Daoy (cell line): ENCODE measurements at regions not wholly inside any gene's neighbourhood (a gene's known extent, or its start where the extent isn't known, plus 50 kb on each side); places are given as distances from the start of the nearest gene placed in this dataset.
A peak's percentile ranks its signal among the peaks of the same experiment; 100 is the strongest.
"Not testable (repeated sequence)": the region's sequence is repeated elsewhere in the genome, so short reads cannot be mapped to it uniquely, and the experiment has no call there.

Source experiments
- DNase-seq: peaks from one replicate; pipeline ENCODE4 v3.0.0-alpha.2; 2015; ENCODE audit warnings: low read depth

DNA sequence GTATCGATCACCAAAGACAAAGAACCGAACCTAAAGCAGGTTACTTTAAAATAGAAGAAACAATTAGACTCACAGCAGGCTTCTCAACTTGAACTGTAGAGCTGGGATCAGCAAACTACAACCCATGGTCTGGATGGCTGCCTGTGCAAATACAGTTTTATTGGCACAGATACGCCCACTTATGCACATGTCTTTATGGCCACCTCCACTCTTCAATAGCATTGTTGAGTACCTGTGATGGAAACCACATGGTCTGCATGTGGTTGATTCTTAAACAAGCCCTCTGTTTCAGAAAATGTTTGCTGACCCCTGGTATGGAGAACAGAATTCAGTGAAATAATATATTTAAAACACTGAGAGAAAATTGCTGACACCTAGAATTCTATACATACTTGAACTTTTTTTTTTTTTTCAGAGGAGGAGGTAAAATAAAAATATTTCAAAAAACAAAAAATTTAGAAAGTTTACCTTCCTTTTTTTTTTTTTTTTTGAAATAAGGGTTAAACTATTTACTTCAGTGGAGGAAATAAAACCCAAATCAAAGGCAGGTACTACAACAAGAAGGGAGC lies 263.8 kb upstream of the ATP10A start:
- DNase-seq: no peak

DNA sequence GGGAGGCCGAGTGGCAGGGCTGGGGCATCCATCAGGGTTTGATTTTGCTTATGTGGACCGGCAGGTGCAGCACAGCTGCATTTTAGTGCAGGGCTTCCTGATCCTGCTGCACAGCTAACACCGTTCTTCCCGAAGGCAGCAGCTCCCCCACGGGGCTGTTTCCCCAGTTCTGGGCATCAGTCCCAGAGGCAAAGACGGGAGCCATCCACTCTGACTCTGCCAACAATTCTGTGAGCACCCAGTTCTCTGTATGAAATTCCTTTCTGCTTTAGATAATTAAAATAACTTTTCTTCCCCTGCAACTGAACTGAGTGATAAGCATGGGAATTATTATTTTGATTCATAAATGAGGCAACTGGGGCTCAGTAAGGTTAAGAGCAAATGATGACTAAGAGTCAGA lies 262.9 kb upstream of the ATP10A start:
- DNase-seq: no peak

DNA sequence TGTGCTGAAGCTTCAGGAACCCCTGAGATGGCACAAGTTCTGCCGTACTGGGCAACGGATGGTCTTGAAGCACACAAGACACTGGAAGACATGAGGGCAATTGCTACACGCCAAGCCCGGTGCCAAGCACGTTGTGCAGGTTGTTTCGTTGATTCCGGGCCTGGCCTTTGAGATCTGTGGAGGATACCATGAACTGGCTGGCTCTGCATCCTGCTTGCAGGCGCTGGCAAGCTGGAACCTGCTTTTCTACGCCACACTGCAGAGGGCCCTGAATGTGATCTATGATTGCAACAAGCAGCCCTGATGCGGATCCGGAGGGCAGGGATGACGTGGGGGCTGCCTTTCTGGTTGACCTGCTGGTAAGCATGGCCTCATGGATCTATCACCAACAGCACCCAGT lies 262.5 kb upstream of the ATP10A start:
- DNase-seq: no peak

DNA sequence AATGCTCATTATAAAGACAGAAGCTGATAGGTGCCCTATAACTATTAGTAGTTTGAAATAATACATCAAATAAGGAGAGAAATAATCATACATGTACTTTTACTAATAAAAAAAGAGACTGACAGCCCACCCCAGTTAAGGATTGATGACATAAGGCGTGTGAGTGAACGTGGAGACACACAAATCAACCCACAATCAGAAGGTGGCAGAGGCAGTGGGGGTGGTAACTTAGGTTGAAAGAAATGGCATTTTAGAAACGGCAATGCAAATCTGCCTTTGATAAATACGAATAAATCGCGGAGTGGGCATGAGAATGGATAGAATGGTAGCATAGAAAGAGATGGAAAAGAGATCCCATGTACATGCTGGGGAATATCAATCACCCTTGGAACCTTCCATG lies 256.2 kb upstream of the ATP10A start:
- DNase-seq: no peak

GRCh38 chr15:26115229-26115943 lies 252.3 kb upstream of the ATP10A start:
- DNase-seq: peak; percentile 26

- DNase-seq: not testable (repeated sequence)
Measured at GRCh38 chr15:26114128-26114527, 251.0 kb upstream of the ATP10A start.

DNA sequence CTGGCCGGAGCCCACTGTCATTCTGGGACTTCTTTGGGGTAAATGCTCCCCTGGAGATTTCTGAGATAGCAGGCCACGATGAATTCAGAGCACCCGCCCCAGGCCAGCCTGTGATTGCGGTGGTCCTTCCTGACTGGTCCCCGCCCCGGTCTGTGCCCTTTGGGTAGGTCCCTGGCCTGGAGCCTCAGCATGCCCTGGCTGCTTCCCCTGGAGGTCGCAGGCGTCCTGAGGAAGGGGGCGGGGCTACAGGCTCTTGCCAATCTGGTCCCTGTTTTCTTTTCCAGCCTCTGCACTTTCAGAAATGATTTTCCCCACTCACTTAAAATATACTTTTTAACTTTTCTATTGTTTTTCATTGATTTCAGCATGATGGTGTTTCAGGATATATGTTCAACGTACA lies 250.2 kb upstream of the ATP10A start:
- DNase-seq: no peak

DNA sequence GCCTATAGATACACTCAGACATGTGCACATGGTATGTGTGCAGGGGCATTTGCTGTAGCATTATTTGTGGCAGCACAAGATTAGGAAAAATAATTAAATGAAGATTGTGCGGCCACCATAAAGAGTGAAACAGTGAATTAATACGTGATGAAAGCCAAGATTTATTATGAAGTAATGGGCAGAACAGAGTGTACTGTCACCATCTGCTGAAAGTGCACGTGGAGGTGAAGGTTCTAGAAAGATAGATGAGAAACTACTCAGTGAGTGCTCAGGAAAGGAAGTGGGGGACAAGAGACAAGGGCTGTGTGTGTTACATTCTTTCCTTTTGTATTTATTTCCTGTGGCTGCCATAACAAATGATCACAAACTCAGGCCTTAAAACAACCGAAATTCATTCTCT lies 246.1 kb upstream of the ATP10A start:
- no peak for DNase-seq

DNA sequence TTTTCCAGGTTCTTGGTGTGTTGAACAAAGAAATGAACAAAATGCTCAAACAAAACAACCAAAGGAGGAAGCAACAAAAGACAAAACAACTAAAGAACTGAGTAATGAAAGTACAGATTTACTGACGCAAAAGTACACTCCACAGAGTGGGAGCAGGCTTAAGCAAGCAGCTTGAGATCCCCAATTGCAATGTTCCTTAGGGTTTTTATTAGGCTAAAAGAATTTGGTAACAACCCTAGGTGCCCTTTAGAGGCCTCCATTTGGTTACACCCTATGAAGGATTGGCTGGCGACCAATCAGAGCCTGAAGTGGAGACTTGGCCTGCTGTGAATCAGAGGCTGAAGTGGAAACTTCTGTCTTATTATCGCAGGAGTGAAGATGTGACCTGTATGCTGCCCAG lies 243.4 kb upstream of the ATP10A start:
- no peak for DNase-seq

DNA sequence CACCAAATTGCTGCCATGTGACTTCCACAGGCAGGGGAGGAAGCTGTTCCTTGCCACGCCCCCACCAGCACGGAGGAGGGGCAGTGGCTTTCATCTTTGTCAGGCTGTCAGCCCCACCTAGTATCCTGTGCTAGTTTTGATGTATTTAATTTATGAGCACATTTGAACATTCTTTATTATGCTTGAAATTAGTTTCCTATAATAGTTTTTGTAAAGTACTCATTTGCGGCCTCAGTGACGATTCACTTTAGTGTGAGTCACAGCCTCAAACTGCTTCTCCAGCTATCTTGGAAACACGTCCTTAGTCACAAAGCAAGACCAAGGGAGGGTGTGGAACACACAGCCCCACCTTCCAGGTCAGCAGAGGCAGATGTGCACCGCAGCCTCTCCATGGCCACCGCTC lies 239.9 kb upstream of the ATP10A start:
- DNase-seq: peak; percentile 78

- no peak for DNase-seq
Measured at GRCh38 chr15:26102365-26102764, 239.2 kb upstream of the ATP10A start.

DNA sequence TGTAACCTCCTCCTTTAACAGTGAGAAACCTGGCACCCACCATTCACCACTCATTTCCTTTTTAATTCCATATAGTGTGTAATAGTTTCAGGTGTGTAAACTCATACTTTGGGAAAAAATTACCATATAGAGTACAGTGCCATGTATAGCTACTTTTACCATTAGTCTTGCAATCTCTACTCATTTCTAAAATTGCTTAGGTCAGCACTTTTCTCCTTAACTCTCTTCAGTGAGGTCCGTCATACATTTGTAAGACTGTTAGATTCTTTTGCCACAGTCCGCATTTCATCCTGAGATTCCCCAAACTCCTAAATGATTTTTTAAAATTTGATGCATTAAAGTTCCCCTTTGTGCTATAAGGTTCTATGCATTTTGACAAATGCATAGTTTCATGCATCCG lies 238.3 kb upstream of the ATP10A start:
- DNase-seq: no peak

DNA sequence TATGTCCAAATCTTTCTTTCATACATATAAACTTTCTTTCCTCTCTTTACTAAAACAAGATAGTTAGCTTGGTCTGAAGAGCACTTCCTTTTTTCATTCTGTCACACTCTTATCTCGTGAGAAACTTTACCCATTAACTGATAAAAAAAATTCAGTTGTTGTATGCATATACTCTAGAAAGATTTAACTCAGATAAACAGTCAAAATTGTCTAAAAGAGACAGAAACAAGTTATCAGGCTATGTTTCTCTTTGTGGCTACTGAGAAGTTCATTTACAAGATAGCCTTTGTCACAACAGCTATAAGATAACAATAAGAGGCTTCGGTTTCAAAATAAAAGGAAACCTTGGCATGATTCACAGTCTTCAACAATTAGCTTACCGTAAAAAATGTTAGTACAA lies 235.7 kb upstream of the ATP10A start:
- DNase-seq: no peak

DNA sequence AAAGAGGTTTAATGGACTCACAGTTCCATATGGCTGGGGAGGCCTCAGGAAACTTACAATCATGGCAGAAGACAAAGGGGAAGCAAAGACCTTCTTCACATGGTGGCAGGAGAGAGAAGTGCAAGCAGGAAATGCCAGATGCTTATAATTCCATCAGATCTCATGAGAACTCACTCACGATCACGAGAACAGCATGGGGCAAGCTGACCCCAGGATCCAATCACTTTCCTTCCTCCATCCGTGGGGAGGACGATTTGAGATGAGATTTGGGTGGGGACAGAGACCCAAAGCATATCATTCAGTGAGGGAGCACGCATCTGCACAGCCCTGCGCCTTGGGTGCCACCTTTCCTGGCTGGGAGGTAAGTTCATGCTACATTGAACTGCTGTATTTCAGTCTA lies 234.1 kb upstream of the ATP10A start:
- DNase-seq: no peak

DNA sequence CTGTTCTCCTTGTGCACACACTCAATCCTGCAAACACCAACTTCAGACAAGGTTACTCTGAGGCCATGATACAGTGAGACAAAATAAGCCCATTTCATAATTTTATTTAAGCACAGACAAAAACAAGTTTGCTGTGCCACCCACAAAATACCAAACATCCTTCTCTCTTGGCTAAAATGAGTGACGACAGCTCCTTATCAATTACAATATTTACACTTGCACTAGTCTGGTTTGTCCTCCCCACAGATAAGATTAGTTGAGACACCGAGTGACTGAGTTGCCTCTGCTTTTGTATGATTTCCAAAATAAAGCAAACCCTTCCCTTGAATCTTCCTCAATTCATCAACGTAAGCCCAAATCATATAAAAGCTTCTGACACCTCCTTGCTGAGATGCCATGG lies 233.5 kb upstream of the ATP10A start:
- DNase-seq: no peak

DNA sequence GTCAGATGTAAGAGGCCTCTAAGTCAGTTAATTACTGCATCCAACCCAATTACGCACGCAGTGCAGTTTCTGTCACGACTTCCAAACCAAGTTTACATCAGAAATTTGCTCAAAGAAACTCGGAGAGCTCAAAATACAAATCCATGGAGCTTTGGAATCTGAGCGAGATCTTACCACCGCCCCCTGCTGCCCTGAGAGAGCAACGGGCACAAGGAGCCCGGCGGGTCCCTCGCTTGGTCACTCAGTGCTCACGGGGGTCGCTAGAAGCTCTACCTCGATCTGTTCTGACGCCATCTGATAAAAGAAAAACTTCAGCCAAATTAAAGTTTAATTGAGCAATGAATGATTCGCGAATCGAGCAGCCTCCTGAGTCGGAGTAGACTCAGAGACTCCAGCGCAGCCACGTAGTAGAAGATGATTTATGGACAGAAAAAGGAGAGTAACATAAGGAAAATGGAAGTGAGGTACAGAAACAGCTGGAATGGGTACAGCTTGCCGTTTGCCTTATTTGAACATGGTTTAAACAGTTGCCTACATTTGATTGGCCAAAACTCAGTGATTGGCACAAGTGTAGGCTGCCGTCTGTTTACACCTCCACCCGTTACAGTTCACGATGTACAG lies 232.7 kb upstream of the ATP10A start:
- peak; percentile 28 for DNase-seq

DNA sequence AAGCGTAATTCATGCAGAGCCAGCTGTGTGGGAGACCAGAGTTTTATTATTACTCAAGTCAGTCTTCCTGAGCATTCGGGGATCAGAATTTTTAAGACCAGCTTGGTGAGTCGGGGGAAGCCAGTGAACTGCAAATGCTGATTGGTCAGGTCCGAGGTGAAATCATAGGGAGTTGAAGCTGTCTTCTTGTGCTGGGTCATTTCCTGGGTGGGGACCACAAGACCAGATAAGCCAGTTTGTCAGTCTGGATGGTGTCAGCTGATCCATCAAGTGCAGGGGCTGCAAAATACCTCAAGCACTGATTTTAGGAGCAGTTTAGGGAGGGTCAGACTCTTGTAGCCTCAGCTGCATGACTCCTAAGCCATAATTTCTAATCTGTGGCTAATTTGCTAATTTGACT lies 228.1 kb upstream of the ATP10A start:
- peak; percentile 38 for DNase-seq

GRCh38 chr15:26087881-26088280 lies 224.8 kb upstream of the ATP10A start:
- peak; percentile 18 for DNase-seq

DNA sequence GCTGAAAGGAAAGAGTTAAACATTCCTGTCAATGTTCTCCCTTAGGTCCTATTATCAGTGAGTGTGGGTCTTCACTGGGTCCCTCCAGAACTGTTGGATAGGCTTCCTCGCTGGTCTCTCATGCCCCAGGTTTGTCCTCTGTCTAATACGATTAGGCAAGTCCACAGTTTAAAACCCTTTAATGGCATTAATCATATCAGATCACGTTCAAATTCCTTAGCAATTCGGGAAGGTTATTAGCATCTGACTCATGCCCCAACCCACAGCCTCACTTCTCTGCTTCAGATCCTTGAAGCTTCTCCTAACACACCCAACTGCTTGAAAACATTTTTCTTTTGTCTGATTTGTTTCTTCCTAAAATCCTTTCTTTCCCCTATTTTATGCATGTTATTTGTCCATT lies 224.3 kb upstream of the ATP10A start:
- DNase-seq: peak; percentile 60

GRCh38 chr15:26084771-26085170 lies 221.6 kb upstream of the ATP10A start:
- DNase-seq: no peak

DNA sequence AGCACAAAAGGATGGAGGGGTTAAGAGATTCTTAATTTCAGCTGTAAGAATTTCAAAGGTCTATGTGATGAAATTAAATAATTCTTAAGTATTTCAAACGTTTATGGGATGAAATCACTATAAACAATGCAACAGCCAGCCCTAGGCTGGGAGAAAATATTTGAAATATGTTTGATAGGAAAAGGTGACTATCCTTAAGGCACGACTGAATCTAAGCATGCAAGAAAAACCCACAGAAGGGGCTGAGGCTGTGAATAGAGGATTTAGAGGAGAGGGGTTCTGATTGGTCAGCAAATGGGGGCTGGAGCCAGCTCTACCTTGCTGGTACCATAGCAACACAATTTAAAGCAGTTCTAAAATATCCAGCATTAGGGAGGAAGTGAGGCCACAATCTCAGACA lies 220.8 kb upstream of the ATP10A start:
- no peak for DNase-seq

- DNase-seq: no peak
Measured at GRCh38 chr15:26083457-26083856, 220.3 kb upstream of the ATP10A start.
